Cardiac fibroblast (primary cell): ENCODE measurements at regions not wholly inside any gene's neighbourhood (a gene's known extent, or its start where the extent isn't known, plus 50 kb on each side); places are given as distances from the start of the nearest gene placed in this dataset.

ENCODE experiments used
- DNase-seq, 2 donors: peaks; one replicate each; pipeline versions ENCODE4 v3.0.0 to v3.0.0-alpha.2; 2010; ENCODE audit warnings: low read depth in 2 of 2
- H3K4me3 ChIP-seq, 2 donors: replicated peaks in 1 of 2; 1 replicate in 1 of 2; 2 replicates in 1 of 2; pipeline ENCODE4 v1.5.1; 2011; ENCODE audit warnings: low read depth in 2 of 2, low read length in 2 of 2, mild to moderate bottlenecking in 2 of 2, moderate library complexity in 1 of 2
- TF ChIP-seq, protein P1 (sequence below): IDR thresholded peaks from one replicate; pipeline ENCODE4 v1.5.1; 2011; ENCODE audit warnings: low read depth, mild to moderate bottlenecking, low read length, inconsistent platforms

DNA sequence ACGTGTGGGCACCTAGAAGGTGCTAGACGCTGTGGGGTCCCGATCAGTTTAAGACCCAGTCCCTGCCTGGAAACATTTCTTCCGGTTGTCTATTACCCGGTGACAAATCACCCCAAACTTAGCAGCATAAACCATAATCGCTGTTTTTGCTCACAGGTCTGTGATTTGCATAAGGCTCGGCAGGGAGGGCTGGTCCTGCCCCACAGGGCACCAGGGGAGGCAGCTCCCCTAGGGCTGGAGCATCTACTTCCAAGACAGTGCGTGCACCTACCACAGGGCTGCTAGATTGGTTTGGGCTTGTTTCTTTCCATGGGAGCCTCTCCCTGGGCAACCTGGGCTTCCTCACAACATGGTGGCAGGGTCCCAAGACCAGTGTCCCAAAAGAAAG lies 214.5 kb upstream of the CIBAR2 start:
- no peak overlapping the region for H3K4me3 ChIP-seq
- DNase-seq = no peak
- TF ChIP-seq, protein P1, sequence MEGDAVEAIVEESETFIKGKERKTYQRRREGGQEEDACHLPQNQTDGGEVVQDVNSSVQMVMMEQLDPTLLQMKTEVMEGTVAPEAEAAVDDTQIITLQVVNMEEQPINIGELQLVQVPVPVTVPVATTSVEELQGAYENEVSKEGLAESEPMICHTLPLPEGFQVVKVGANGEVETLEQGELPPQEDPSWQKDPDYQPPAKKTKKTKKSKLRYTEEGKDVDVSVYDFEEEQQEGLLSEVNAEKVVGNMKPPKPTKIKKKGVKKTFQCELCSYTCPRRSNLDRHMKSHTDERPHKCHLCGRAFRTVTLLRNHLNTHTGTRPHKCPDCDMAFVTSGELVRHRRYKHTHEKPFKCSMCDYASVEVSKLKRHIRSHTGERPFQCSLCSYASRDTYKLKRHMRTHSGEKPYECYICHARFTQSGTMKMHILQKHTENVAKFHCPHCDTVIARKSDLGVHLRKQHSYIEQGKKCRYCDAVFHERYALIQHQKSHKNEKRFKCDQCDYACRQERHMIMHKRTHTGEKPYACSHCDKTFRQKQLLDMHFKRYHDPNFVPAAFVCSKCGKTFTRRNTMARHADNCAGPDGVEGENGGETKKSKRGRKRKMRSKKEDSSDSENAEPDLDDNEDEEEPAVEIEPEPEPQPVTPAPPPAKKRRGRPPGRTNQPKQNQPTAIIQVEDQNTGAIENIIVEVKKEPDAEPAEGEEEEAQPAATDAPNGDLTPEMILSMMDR = no peak

GRCh38 chr16:85327731-85328675 lies 215.7 kb upstream of the CIBAR2 start:
- DNase-seq = peak in 1 of 2 donors; percentile 64
- no peak overlapping the region for H3K4me3 ChIP-seq
- TF ChIP-seq, protein P1 = no peak

DNA sequence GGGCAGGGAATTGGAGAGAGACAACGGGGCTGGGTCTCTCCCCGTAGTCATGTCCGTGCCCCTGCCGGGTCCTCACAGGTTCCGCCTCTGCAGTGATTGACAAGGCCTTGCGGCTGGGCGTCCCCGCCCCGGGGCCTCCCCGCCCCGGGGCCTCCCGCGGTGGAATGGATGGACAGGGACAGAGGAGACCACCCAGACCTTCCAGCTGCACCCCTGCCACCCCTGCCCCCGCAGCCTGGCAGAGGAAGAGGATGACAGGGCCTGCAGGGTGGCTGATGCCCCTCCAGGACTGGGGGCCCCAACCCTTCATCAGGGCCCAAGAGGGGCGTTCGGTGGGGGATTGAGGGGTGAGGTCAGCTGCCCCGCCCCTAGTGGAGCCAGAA lies 216.4 kb upstream of the CIBAR2 start:
- H3K4me3 ChIP-seq = no peak overlapping the region
- no peak for DNase-seq
- TF ChIP-seq, protein P1 = no peak

DNA sequence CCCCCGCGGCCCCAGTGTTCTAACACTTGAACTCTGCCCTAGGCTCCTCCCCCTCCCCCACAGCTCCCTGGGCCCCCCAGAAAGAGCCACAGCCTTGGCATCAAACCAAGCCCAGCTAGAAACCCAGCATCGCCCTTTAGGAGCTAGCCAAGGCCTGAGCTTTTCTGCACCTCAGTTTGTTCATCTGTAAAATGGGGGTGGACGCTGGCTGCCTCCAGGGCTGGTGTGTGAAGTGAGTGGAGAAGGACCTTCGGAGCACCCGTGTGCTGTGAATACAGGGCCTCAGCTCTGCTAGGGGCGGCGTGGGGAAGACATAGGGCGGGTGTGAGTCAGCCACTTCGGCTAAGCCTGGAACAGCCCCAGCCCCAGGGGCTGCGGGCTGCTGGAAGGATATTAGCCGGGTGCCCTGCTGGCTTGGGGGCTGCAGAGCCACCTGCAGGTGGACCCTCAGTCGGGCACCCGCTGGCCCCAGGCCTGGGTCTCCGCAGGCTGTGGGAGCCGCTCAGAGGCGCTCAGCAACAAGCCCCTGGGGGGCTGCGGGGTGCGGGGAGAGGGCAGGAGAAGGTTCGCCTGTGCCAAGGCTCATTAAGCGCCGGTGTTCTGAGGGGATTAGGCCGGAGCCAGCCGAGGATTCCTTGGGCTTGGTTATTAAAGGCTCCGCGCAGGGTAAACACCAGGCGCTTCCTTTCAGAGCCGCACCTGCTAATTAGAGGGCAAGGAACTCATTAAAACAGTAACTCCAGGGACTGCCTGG lies 217.0 kb upstream of the CIBAR2 start:
- peak in 1 of 2 donors; percentile 35 for DNase-seq
- TF ChIP-seq, protein P1 = no peak

GRCh38 chr16:85330006-85330693 lies 217.9 kb upstream of the CIBAR2 start:
- TF ChIP-seq, protein P1 = no peak
- H3K4me3 ChIP-seq = no peak overlapping the region
- no peak for DNase-seq

More for the DNA sequence above, 217.0 kb upstream of the CIBAR2 start:
- no peak overlapping the region for H3K4me3 ChIP-seq

DNA sequence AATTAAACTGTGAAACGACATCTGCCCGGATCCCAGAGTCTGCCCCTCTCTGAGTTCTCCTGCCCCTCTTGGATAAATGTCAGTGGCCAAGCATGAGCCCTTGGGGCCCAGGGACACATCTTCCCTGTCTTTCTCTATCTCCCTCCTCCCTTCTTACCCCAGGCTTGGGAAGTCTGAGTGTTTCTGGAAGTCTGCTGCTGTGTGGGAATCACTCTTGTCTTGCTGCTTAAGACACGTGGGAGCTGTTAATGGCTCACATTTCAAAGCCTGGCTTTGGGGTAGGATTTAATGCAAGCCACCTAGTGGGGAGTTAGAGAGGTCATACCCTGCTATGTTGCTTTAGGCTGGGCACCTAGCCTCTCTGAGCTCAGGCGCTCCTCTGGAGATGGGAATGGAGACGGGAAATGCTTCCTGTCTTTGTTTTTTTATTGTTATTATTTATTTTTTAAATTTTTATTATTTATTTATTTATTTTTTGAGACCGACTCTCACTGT lies 218.5 kb upstream of the CIBAR2 start:
- H3K4me3 ChIP-seq = no peak overlapping the region
- TF ChIP-seq, protein P1 = peak; percentile 58
- DNase-seq = peak; percentile 80 to 91
